Sigmoid colon (tissue), 6 donors: ENCODE measurements at regions not wholly inside any gene's neighbourhood (a gene's known extent, or its start where the extent isn't known, plus 50 kb on each side); places are given as distances from the start of the nearest gene placed in this dataset.

Experiments
- DNase-seq: peaks from one replicate; pipeline ENCODE4 v3.0.0-alpha.2; 2019
- H3K27ac ChIP-seq, 4 donors: fragments of 200-600 bp; sonication (generic); one replicate each; pipeline ENCODE4 v1.5.1; 2016 to 2019; ENCODE audit warnings: mild to moderate bottlenecking in 1 of 4
- H3K27me3 ChIP-seq, 3 donors: fragments of 200-600 bp; sonication (generic); one replicate each; pipeline ENCODE4 v1.5.1; 2019; ENCODE audit warnings: mild to moderate bottlenecking in 1 of 3
- H3K36me3 ChIP-seq, 4 donors: fragments of 200-600 bp; sonication (generic); one replicate each; pipeline ENCODE4 v1.5.1; 2016 to 2019
- H3K4me1 ChIP-seq, 4 donors: fragments of 200-600 bp; sonication (generic); one replicate each; pipeline ENCODE4 v1.5.1; 2017 to 2019
- H3K4me3 ChIP-seq, 4 donors: fragments of 200-600 bp; sonication (generic); one replicate each; pipeline ENCODE4 v1.5.1; 2017 to 2019; ENCODE audit warnings: mild to moderate bottlenecking in 2 of 4, moderate library complexity in 1 of 4
- H3K9me3 ChIP-seq, 4 donors: fragments of 200-600 bp in 3 of 4; sonication (generic) in 3 of 4; one replicate each; pipeline versions ENCODE4 v1.5.1 to v1.6.1; 2013 to 2019
- CTCF ChIP-seq, 4 experiments: fragments of 450-650 bp in 3 of 4; fragments of 200-600 bp in 1 of 4; IDR thresholded peaks; one replicate each; pipeline ENCODE4 v1.5.1; 2016 to 2019; ENCODE audit warnings: antibody characterized with exemption in 4 of 4, mild to moderate bottlenecking in 3 of 4, moderate library complexity in 2 of 4
- EP300 ChIP-seq, 4 donors: sonication (generic); formaldehyde crosslinking; IDR thresholded peaks; one replicate each; pipeline ENCODE4 v1.6.1; 2017; ENCODE audit warnings: antibody characterized with exemption in 4 of 4
- POLR2A ChIP-seq, 2 donors: fragments of 450-650 bp; IDR thresholded peaks; one replicate each; pipeline ENCODE4 v1.6.1; 2016; ENCODE audit warnings: antibody characterized with exemption in 2 of 2, mild to moderate bottlenecking in 2 of 2, moderate library complexity in 2 of 2
- POLR2AphosphoS5 ChIP-seq, 4 donors: sonication (generic); formaldehyde crosslinking; IDR thresholded peaks; one replicate each; pipeline ENCODE4 v1.6.1; 2017; ENCODE audit warnings: antibody characterized with exemption in 4 of 4
- WGBS, 2 donors: extraction: QIAGEN DNeasy Blood & Tissue Kit; methylation state at CpG; one replicate each; pipeline ENCODE4 v1.1.7; 2013; 5-methylcytosine and 5-hydroxymethylcytosine counted together
- intact Hi-C: fragments of 100-400 bp; cut with DNase I; formaldehyde crosslinking; loops from one replicate; pipeline ENCODE4 v1.15.1; 2023
- donor health status: healthy with polysubstance abuse.
- donor health status: healthy.

GRCh38 chr18:46341986-46342525, 237.9 kb downstream of the HAUS1 start:
- intact Hi-C loops, result no loop called here
- Histone ChIP-seq H3K27ac (no peak overlapping the region), H3K9me3 (no peaks in the 10 kb centered on the region), H3K4me3 (no peak overlapping the region), H3K36me3 (no peaks in the 10 kb centered on the region), H3K4me1 (peaks cover 0 to 11% (median 5%) of the 10 kb centered on the region in 4 donors), H3K27me3 (no peaks in the 10 kb centered on the region)
- peak; percentile 27 for DNase-seq
- TF ChIP-seq POLR2AphosphoS5 (IDR thresholded peaks at IDR 0.05), result no peak
- no peak for TF ChIP-seq POLR2A (IDR thresholded peaks at IDR 0.05)
- TF ChIP-seq EP300 (IDR thresholded peaks at IDR 0.05), result no peak
- TF ChIP-seq CTCF (IDR thresholded peaks at IDR 0.05), result no peak
- 69 to 75% methylated on average over 6 of the region's 6 CpGs for WGBS, 2 donors

GRCh38 chr18:46343456-46343855, 239.3 kb downstream of the HAUS1 start:
- Histone ChIP-seq H3K27me3 (no peaks in the 10 kb centered on the region), H3K4me3 (no peak overlapping the region), H3K36me3 (no peaks in the 10 kb centered on the region), H3K4me1 (no peaks in the 10 kb centered on the region), H3K9me3 (no peaks in the 10 kb centered on the region), H3K27ac (no peak overlapping the region)
- intact Hi-C loops, result no loop called here
- peak; percentile 25 for DNase-seq
- TF ChIP-seq POLR2AphosphoS5 (IDR thresholded peaks at IDR 0.05) (no peak), POLR2A (IDR thresholded peaks at IDR 0.05) (no peak), CTCF (IDR thresholded peaks at IDR 0.05) (no peak), EP300 (IDR thresholded peaks at IDR 0.05) (no peak)
- 77 to 78% methylated on average over 7 of the region's 7 CpGs for WGBS, 2 donors

- peak; percentile 65 for DNase-seq
- Histone ChIP-seq H3K27me3 (no peaks in the 10 kb centered on the region), H3K4me3 (no peak overlapping the region), H3K4me1 (no peaks in the 10 kb centered on the region), H3K36me3 (no peaks in the 10 kb centered on the region), H3K27ac (no peak overlapping the region), H3K9me3 (no peaks in the 10 kb centered on the region)
- intact Hi-C loops, result no loop called here
- TF ChIP-seq POLR2AphosphoS5 (IDR thresholded peaks at IDR 0.05), result no peak
- no peak for TF ChIP-seq EP300 (IDR thresholded peaks at IDR 0.05)
- TF ChIP-seq POLR2A (IDR thresholded peaks at IDR 0.05), result no peak
- TF ChIP-seq CTCF (IDR thresholded peaks at IDR 0.05), result no peak
- 27 to 30% methylated on average over 10 of the region's 10 CpGs for WGBS, 2 donors
Observed at GRCh38 chr18:46343931-46344372, 239.8 kb downstream of the HAUS1 start.

DNA sequence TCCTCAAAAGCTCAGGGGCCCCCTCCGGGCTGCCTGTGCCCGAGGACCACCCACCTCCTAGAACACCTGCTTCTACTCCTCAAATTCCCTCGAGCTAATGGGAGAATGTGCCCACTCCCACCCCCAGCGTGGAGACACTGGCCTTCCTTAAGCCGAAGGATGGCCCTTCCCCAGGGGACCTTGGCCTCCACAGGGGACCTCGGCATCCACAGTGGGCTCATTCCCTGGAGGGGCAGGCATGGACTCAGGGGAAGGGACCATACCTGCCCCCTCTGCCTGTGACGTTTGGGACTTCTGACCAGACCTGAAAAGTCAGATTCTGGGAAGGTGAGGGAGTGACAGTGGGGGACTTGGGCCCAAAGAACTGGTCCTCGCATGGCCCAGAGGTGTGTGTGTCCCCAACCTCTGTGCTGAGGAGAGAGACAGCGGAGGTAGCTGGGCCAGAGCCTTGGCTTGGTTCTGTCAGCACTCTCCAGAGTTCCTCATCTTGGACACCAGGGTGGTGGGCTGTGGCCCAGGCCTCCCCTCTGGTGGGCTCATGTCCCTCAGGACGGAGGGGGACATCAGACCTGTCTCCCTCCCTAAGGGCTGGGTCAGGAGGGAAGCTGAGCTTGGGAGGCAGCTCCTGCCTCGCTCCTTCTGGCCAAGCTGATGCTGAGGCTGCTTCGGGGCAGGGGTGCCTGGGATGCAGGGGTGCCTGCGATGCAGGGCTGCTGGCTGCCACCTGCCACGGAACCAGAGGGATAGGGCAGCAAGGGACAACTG, 240.4 kb downstream of the HAUS1 start:
- no peaks in the 10 kb centered on the region for H3K36me3 ChIP-seq
- H3K9me3 ChIP-seq, result no peaks in the 10 kb centered on the region
- peak; percentile 43 for DNase-seq
- 73 to 80% methylated on average over 14 of the region's 14 CpGs for whole genome bisulfite sequencing, 2 donors
- H3K4me1 ChIP-seq, result no peaks in the 10 kb centered on the region
- H3K27me3 ChIP-seq, result no peaks in the 10 kb centered on the region
- intact Hi-C loops, result no loop called here
- TF ChIP-seq CTCF (IDR thresholded peaks at IDR 0.05) (no peak), POLR2A (IDR thresholded peaks at IDR 0.05) (no peak), EP300 (IDR thresholded peaks at IDR 0.05) (no peak), POLR2AphosphoS5 (IDR thresholded peaks at IDR 0.05) (no peak)
- no peak overlapping the region for H3K4me3 ChIP-seq
- H3K27ac ChIP-seq, result no peak overlapping the region
